Activated B cell treated with CpG ODN at 0.5 μM for 24 hours (primary cell): ENCODE measurements at regions not wholly inside any gene's neighbourhood (a gene's known extent, or its start where the extent isn't known, plus 50 kb on each side); places are given as distances from the start of the nearest gene placed in this dataset.

Experiments
- ATAC-seq: fragments of 200-7000 bp; cut with Tn5 transposase; one replicate; pipeline ENCODE4 v1.10.0; 2021; ENCODE audit warnings: low read depth, mild to moderate bottlenecking, moderate library complexity
- CTCF ChIA-PET: fragments of 350-600 bp; sonication (Branson Sonifier 250); formaldehyde crosslinking; loops from one replicate; lab custom pipeline; 2021; ENCODE audit warnings: antibody characterized with exemption; lab: Charles Lee
- POLR2A ChIA-PET: fragments of 350-600 bp; sonication (Branson Sonifier 250); formaldehyde crosslinking; loops from one replicate; lab custom pipeline; 2021; ENCODE audit warnings: antibody characterized with exemption; lab: Charles Lee
- DNase-seq: peaks from one replicate; pipeline ENCODE4 v3.0.0; 2022
- H3K27ac Mint-ChIP-seq: one replicate; pipeline ENCODE4 v1.8.0; 2020; ENCODE audit warnings: mixed read lengths
- H3K27me3 Mint-ChIP-seq: one replicate; pipeline ENCODE4 v1.8.0; 2021; ENCODE audit warnings: mixed read lengths
- H3K36me3 Mint-ChIP-seq: one replicate; pipeline ENCODE4 v1.8.0; 2021; ENCODE audit warnings: low read depth, mixed read lengths
- H3K4me1 Mint-ChIP-seq: one replicate; pipeline ENCODE4 v1.8.0; 2021; ENCODE audit warnings: mixed read lengths
- H3K4me3 Mint-ChIP-seq: one replicate; pipeline ENCODE4 v1.8.0; 2020; ENCODE audit warnings: mild to moderate bottlenecking, mixed read lengths
- H3K9me3 Mint-ChIP-seq: one replicate; pipeline ENCODE4 v1.8.0; 2020; ENCODE audit warnings: mixed read lengths
- intact Hi-C: fragments of 100-400 bp; cut with micrococcal nuclease; formaldehyde crosslinking; loops from one replicate; pipeline ENCODE4 v1.15.1; 2024
- TF ChIP-seq, protein P1 (sequence below): fragments of 200-600 bp; IDR thresholded peaks from one replicate; pipeline ENCODE4 v1.8.0; 2022; ENCODE audit warnings: antibody characterized with exemption, mild to moderate bottlenecking

DNA sequence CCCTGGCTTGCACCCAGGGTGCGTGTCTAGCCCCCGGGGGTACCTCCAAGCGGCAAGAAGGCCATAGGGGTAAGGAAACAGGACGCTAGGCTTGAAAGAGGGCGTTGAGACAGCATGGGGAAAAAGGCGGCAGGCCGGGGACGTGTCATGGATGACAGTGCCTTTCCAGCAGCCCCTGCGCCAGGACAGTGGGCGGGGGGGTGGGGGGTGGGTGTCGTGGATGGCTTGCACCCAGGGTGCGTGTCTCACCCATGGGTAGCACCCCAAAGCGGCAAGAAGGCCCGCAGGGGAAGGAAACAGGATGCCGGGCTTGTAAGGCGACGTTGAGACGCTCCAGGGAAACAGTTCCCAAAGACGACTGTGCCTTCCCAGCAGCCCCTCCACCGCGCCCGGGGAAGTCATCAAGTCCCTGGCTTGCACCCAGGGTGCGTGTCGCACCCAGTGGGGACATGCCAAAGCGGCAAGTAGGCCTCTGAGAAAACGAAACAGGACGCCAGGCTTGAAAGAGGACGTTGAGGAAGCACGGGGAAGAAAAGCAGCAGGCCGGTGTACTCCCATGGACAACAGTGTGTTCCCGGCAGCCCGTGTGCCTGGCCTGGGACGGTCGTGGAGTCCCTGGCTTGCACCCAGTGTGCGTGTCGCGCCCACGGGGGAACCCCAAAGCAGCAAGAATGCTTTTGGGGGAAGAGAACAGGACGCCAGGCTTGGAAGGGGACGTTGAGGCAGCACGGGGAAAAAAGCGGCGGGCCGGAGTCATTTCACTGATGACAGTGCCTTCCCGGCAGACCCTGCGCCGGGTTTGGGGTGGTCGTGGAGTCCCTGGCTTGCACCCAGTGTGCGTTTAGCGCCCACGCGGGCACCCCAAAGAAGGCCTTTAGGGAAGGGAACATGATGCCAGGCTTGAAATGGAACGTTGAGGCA lies 163.5 kb upstream of the ALG10B start:
- no peaks in the 10 kb centered on the region for H3K27me3 Mint-ChIP-seq
- no peak for DNase-seq
- intact Hi-C loops: no loop called here
- no peaks in the 10 kb centered on the region for H3K4me1 Mint-ChIP-seq
- no peaks in the 10 kb centered on the region for H3K36me3 Mint-ChIP-seq
- TF ChIP-seq, protein P1, sequence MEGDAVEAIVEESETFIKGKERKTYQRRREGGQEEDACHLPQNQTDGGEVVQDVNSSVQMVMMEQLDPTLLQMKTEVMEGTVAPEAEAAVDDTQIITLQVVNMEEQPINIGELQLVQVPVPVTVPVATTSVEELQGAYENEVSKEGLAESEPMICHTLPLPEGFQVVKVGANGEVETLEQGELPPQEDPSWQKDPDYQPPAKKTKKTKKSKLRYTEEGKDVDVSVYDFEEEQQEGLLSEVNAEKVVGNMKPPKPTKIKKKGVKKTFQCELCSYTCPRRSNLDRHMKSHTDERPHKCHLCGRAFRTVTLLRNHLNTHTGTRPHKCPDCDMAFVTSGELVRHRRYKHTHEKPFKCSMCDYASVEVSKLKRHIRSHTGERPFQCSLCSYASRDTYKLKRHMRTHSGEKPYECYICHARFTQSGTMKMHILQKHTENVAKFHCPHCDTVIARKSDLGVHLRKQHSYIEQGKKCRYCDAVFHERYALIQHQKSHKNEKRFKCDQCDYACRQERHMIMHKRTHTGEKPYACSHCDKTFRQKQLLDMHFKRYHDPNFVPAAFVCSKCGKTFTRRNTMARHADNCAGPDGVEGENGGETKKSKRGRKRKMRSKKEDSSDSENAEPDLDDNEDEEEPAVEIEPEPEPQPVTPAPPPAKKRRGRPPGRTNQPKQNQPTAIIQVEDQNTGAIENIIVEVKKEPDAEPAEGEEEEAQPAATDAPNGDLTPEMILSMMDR: no peak
- POLR2A ChIA-PET: no interaction called here
- CTCF ChIA-PET: no interaction called here
- H3K9me3 Mint-ChIP-seq: peaks cover 5% of the 10 kb centered on the region
- no peak overlapping the region for H3K4me3 Mint-ChIP-seq
- ATAC-seq: no peak
- no peak overlapping the region for H3K27ac Mint-ChIP-seq

DNA sequence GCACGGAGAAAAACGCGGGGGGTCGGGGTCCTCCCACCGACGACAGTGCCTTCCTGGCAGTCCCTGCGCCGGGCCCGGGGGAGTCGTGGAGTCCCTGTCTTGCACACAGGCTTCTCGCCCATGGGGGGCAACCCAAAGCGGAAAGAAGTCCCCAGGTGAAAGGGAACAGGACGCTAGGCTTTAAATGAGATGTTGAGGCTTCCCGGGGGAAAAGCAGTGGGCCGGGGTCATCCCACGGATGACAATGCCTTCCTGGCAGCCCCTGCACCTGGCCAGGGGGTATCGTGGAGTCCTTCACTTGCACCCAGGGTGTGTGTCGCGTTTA lies 162.9 kb upstream of the ALG10B start:
- H3K36me3 Mint-ChIP-seq: no peaks in the 10 kb centered on the region
- peaks cover 4% of the 10 kb centered on the region for H3K9me3 Mint-ChIP-seq
- CTCF ChIA-PET: no interaction called here
- H3K27me3 Mint-ChIP-seq: no peaks in the 10 kb centered on the region
- no peak for ATAC-seq
- POLR2A ChIA-PET: no interaction called here
- no peak overlapping the region for H3K4me3 Mint-ChIP-seq
- TF ChIP-seq, protein P1: no peak
- no peak for DNase-seq
- H3K4me1 Mint-ChIP-seq: no peaks in the 10 kb centered on the region
- intact Hi-C loops: no loop called here
- no peak overlapping the region for H3K27ac Mint-ChIP-seq

DNA sequence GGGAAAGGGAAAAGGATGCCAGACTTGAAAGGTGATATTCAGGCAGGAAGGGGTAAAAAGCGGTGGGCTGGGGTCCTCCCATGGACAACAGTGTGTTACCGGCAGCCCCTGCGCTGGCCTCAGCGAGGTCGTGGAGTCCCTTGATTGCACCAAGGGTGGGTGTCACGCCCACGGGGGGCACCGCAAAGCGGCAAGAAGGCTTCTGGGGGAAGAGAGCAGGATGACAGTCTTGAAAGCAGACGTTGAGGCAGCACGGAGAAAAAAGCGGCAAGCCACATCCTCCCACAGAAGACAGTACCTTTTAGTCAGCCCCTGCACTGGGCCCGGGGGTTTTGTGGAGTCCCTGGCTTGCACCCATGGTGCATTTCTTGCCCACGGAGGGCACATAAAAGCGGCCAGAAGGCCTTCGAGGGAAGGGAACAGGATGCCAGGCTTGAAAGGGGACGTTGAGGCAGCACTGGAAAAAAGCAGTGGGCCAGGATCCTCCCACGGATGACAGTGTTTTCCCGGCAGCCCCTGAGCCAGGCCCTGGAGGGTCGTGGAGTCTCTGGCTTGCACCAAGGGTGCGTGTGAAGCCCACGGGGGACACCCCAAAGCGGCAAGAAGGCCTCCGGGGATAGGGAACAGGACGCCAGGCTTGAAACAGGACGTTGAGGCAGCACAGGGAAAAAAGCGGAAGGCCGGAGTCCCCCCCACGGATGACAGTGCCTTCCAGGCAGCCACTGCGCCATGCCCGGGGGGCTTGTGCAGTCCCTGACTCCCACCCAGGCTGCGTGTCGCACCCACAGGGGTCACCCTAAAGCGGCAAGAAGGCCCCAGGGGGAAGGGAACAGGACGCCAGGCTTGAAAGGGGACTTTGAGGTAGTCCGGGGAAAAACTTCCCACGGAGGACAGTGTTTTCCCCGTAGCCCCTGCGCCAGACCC lies 162.2 kb upstream of the ALG10B start:
- Mint-ChIP-seq H3K27ac (no peak overlapping the region), H3K4me3 (no peak overlapping the region), H3K36me3 (no peaks in the 10 kb centered on the region), H3K4me1 (no peaks in the 10 kb centered on the region), H3K9me3 (no peaks in the 10 kb centered on the region), H3K27me3 (no peaks in the 10 kb centered on the region)
- POLR2A ChIA-PET: no interaction called here
- intact Hi-C loops: no loop called here
- TF ChIP-seq, protein P1: no peak
- CTCF ChIA-PET: no interaction called here
- ATAC-seq (no peak), DNase-seq (no peak)

DNA sequence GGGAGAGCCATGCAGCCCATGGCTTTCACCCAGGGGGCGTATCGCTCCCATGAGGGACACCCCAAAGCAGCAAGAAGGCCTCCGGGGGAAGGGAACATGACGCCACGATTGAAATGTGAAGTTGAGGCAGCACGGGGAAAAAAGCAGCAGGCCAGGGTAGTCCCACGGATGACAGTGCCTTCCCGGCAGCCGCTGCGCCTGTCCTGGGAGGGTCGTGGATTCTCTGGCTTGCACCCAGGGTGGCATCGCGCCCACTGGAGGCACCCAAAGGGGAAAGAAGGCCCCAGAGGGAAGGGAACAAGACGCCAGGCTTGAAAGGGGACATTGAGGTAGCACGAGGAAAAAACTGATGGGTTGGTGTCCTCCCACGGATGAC lies 161.6 kb upstream of the ALG10B start:
- CTCF ChIA-PET: no interaction called here
- Mint-ChIP-seq H3K27ac (no peak overlapping the region), H3K27me3 (no peaks in the 10 kb centered on the region), H3K4me3 (no peak overlapping the region), H3K9me3 (no peaks in the 10 kb centered on the region), H3K36me3 (no peaks in the 10 kb centered on the region), H3K4me1 (no peaks in the 10 kb centered on the region)
- no peak for ATAC-seq
- DNase-seq: no peak
- POLR2A ChIA-PET: no interaction called here
- intact Hi-C loops: no loop called here
- TF ChIP-seq, protein P1: no peak
